WTC11 (cell line): ENCODE measurements at regions not wholly inside any gene's neighbourhood (a gene's known extent, or its start where the extent isn't known, plus 50 kb on each side); places are given as distances from the start of the nearest gene placed in this dataset.

Experiments used
- TF ChIP-seq, protein P1 (sequence below): fragments of 200-600 bp; IDR thresholded peaks from 2 replicates; pipeline ENCODE4 v1.8.0; 2022; ENCODE audit warnings: antibody characterized with exemption
- TF ChIP-seq, protein P2 (sequence below): sonication (generic); formaldehyde crosslinking; IDR thresholded peaks from 2 replicates; pipeline ENCODE4 v1.8.1; 2023; ENCODE audit warnings: mild to moderate bottlenecking, missing genetic modification reagents, borderline replicate concordance
- TF ChIP-seq, protein P3 (sequence below): sonication (generic); formaldehyde crosslinking; IDR thresholded peaks from 2 replicates; pipeline ENCODE4 v1.8.1; 2022; ENCODE audit warnings: low read depth, missing genetic modification reagents, borderline replicate concordance

DNA sequence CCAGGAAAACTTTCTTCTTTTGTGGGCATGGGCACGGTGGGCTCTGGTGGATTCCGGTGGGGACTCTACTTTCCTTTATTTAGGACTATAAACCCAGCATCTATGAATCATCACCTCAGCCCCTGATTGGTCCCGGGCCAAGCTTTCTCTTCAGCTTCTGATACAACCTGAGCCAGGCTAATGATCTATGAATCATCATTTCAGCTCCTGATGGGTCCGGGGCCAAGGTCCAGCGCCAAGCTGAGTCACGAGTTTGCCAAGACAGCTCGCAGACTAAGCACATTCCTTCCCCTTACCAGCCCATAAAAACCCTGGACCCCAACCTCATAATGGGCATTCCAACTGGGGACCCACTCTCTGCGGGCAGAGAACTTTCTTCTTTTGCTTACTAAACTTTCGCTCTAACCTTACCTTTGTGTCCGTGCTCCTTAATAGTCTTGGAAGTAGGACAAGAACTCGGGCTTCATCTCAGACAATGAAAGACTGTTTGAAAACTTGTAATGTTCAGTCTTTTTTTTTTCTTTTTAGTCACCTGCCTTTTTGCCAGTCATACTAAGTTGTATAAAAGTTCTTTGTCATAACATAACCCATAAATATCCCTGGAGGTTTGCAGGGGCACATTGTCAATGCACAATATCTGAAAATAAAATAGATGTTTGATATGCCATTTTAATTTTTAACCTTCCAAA, 904.9 kb upstream of the EPHA5 start:
- TF ChIP-seq, protein P1, sequence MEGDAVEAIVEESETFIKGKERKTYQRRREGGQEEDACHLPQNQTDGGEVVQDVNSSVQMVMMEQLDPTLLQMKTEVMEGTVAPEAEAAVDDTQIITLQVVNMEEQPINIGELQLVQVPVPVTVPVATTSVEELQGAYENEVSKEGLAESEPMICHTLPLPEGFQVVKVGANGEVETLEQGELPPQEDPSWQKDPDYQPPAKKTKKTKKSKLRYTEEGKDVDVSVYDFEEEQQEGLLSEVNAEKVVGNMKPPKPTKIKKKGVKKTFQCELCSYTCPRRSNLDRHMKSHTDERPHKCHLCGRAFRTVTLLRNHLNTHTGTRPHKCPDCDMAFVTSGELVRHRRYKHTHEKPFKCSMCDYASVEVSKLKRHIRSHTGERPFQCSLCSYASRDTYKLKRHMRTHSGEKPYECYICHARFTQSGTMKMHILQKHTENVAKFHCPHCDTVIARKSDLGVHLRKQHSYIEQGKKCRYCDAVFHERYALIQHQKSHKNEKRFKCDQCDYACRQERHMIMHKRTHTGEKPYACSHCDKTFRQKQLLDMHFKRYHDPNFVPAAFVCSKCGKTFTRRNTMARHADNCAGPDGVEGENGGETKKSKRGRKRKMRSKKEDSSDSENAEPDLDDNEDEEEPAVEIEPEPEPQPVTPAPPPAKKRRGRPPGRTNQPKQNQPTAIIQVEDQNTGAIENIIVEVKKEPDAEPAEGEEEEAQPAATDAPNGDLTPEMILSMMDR: no peak
- TF ChIP-seq, protein P2, sequence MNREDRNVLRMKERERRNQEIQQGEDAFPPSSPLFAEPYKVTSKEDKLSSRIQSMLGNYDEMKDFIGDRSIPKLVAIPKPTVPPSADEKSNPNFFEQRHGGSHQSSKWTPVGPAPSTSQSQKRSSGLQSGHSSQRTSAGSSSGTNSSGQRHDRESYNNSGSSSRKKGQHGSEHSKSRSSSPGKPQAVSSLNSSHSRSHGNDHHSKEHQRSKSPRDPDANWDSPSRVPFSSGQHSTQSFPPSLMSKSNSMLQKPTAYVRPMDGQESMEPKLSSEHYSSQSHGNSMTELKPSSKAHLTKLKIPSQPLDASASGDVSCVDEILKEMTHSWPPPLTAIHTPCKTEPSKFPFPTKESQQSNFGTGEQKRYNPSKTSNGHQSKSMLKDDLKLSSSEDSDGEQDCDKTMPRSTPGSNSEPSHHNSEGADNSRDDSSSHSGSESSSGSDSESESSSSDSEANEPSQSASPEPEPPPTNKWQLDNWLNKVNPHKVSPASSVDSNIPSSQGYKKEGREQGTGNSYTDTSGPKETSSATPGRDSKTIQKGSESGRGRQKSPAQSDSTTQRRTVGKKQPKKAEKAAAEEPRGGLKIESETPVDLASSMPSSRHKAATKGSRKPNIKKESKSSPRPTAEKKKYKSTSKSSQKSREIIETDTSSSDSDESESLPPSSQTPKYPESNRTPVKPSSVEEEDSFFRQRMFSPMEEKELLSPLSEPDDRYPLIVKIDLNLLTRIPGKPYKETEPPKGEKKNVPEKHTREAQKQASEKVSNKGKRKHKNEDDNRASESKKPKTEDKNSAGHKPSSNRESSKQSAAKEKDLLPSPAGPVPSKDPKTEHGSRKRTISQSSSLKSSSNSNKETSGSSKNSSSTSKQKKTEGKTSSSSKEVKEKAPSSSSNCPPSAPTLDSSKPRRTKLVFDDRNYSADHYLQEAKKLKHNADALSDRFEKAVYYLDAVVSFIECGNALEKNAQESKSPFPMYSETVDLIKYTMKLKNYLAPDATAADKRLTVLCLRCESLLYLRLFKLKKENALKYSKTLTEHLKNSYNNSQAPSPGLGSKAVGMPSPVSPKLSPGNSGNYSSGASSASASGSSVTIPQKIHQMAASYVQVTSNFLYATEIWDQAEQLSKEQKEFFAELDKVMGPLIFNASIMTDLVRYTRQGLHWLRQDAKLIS (CRISPR knock-in tag): no peak
- TF ChIP-seq, protein P3, sequence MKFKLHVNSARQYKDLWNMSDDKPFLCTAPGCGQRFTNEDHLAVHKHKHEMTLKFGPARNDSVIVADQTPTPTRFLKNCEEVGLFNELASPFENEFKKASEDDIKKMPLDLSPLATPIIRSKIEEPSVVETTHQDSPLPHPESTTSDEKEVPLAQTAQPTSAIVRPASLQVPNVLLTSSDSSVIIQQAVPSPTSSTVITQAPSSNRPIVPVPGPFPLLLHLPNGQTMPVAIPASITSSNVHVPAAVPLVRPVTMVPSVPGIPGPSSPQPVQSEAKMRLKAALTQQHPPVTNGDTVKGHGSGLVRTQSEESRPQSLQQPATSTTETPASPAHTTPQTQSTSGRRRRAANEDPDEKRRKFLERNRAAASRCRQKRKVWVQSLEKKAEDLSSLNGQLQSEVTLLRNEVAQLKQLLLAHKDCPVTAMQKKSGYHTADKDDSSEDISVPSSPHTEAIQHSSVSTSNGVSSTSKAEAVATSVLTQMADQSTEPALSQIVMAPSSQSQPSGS (CRISPR knock-in tag): no peak
